ENCODE measurements at regions not wholly inside any gene's neighbourhood (a gene's known extent, or its start where the extent isn't known, plus 50 kb on each side); places are given as distances from the start of the nearest gene placed in this dataset.

- WGBS, 2 donors, result 96 to 97% methylated on average over 1 of the region's 1 CpG
- no peaks in the 10 kb centered on the region for H3K4me1 ChIP-seq (ENCODE audit: control insufficient read depth in 2 of 2, insufficient read depth in 2 of 2, low read length in 1 of 2)
- no peaks in the 10 kb centered on the region for H3K9me3 ChIP-seq (ENCODE audit: control insufficient read depth in 2 of 2, insufficient read depth in 1 of 2, low read depth in 1 of 2, low read length in 1 of 2)
- no peak overlapping the region for H3K4me3 ChIP-seq (ENCODE audit: low read depth in 1 of 2, low read length in 2 of 2)
- no peaks in the 10 kb centered on the region for H3K27me3 ChIP-seq (ENCODE audit: control insufficient read depth in 1 of 2, insufficient read depth in 2 of 2, low read length in 2 of 2)
- no peaks in the 10 kb centered on the region for H3K36me3 ChIP-seq (ENCODE audit: control insufficient read depth in 2 of 2, insufficient read depth in 2 of 2, low read length in 1 of 2)
- H3K27ac ChIP-seq (ENCODE audit: low read depth in 2 of 2, low read length in 1 of 2), result no peak overlapping the region
These were observed 140.2 kb downstream of the MYCN start for GRCh38 chr2:16080516-16080915.

- 57 to 65% methylated on average over 4 of the region's 4 CpGs for WGBS, 2 donors
- no peaks in the 10 kb centered on the region for H3K9me3 ChIP-seq (ENCODE audit: control insufficient read depth in 2 of 2, insufficient read depth in 1 of 2, low read depth in 1 of 2, low read length in 1 of 2)
- H3K36me3 ChIP-seq (ENCODE audit: control insufficient read depth in 2 of 2, insufficient read depth in 2 of 2, low read length in 1 of 2), result no peaks in the 10 kb centered on the region
- no peak overlapping the region for H3K27ac ChIP-seq (ENCODE audit: low read depth in 2 of 2, low read length in 1 of 2)
- H3K27me3 ChIP-seq (ENCODE audit: control insufficient read depth in 1 of 2, insufficient read depth in 2 of 2, low read length in 2 of 2), result no peaks in the 10 kb centered on the region
- H3K4me3 ChIP-seq (ENCODE audit: low read depth in 1 of 2, low read length in 2 of 2), result no peak overlapping the region
- no peaks in the 10 kb centered on the region for H3K4me1 ChIP-seq (ENCODE audit: control insufficient read depth in 2 of 2, insufficient read depth in 2 of 2, low read length in 1 of 2)
These were observed 139.7 kb downstream of the MYCN start for GRCh38 chr2:16080071-16080470.

GRCh38 chr2:16079637-16080036 lies 139.3 kb downstream of the MYCN start:
- 77% methylated on average over 2 of the region's 2 CpGs for WGBS, 2 donors

GRCh38 chr2:16077601-16078000 lies 137.3 kb downstream of the MYCN start:
- no peaks in the 10 kb centered on the region for H3K36me3 ChIP-seq (ENCODE audit: control insufficient read depth in 2 of 2, insufficient read depth in 2 of 2, low read length in 1 of 2)
- no peaks in the 10 kb centered on the region for H3K4me1 ChIP-seq (ENCODE audit: control insufficient read depth in 2 of 2, insufficient read depth in 2 of 2, low read length in 1 of 2)
- WGBS, 2 donors, result 71 to 82% methylated on average over 3 of the region's 3 CpGs
- H3K4me3 ChIP-seq (ENCODE audit: low read depth in 1 of 2, low read length in 2 of 2), result no peak overlapping the region
- H3K9me3 ChIP-seq (ENCODE audit: control insufficient read depth in 2 of 2, insufficient read depth in 1 of 2, low read depth in 1 of 2, low read length in 1 of 2), result no peaks in the 10 kb centered on the region
- no peaks in the 10 kb centered on the region for H3K27me3 ChIP-seq (ENCODE audit: control insufficient read depth in 1 of 2, insufficient read depth in 2 of 2, low read length in 2 of 2)
- H3K27ac ChIP-seq (ENCODE audit: low read depth in 2 of 2, low read length in 1 of 2), result no peak overlapping the region

More at GRCh38 chr2:16079637-16080036, 139.3 kb downstream of the MYCN start:
- Histone ChIP-seq H3K27me3 (ENCODE audit: control insufficient read depth in 1 of 2, insufficient read depth in 2 of 2, low read length in 2 of 2) (no peaks in the 10 kb centered on the region), H3K27ac (ENCODE audit: low read depth in 2 of 2, low read length in 1 of 2) (no peak overlapping the region), H3K9me3 (ENCODE audit: control insufficient read depth in 2 of 2, insufficient read depth in 1 of 2, low read depth in 1 of 2, low read length in 1 of 2) (no peaks in the 10 kb centered on the region), H3K4me3 (ENCODE audit: low read depth in 1 of 2, low read length in 2 of 2) (no peak overlapping the region), H3K36me3 (ENCODE audit: control insufficient read depth in 2 of 2, insufficient read depth in 2 of 2, low read length in 1 of 2) (no peaks in the 10 kb centered on the region), H3K4me1 (ENCODE audit: control insufficient read depth in 2 of 2, insufficient read depth in 2 of 2, low read length in 1 of 2) (no peaks in the 10 kb centered on the region)

GRCh38 chr2:16076911-16077310 lies 136.6 kb downstream of the MYCN start:
- no peaks in the 10 kb centered on the region for H3K4me1 ChIP-seq (ENCODE audit: control insufficient read depth in 2 of 2, insufficient read depth in 2 of 2, low read length in 1 of 2)
- H3K9me3 ChIP-seq (ENCODE audit: control insufficient read depth in 2 of 2, insufficient read depth in 1 of 2, low read depth in 1 of 2, low read length in 1 of 2), result no peaks in the 10 kb centered on the region
- H3K4me3 ChIP-seq (ENCODE audit: low read depth in 1 of 2, low read length in 2 of 2), result no peak overlapping the region
- 85 to 89% methylated on average over 5 of the region's 5 CpGs for WGBS, 2 donors
- no peak overlapping the region for H3K27ac ChIP-seq (ENCODE audit: low read depth in 2 of 2, low read length in 1 of 2)
- no peaks in the 10 kb centered on the region for H3K36me3 ChIP-seq (ENCODE audit: control insufficient read depth in 2 of 2, insufficient read depth in 2 of 2, low read length in 1 of 2)
- H3K27me3 ChIP-seq (ENCODE audit: control insufficient read depth in 1 of 2, insufficient read depth in 2 of 2, low read length in 2 of 2), result no peaks in the 10 kb centered on the region

GRCh38 chr2:16075045-16076012 lies 135.0 kb downstream of the MYCN start:
- Histone ChIP-seq H3K4me3 (ENCODE audit: low read depth in 1 of 2, low read length in 2 of 2) (no peak overlapping the region), H3K36me3 (ENCODE audit: control insufficient read depth in 2 of 2, insufficient read depth in 2 of 2, low read length in 1 of 2) (no peaks in the 10 kb centered on the region), H3K4me1 (ENCODE audit: control insufficient read depth in 2 of 2, insufficient read depth in 2 of 2, low read length in 1 of 2) (no peaks in the 10 kb centered on the region), H3K27ac (ENCODE audit: low read depth in 2 of 2, low read length in 1 of 2) (no peak overlapping the region), H3K27me3 (ENCODE audit: control insufficient read depth in 1 of 2, insufficient read depth in 2 of 2, low read length in 2 of 2) (no peaks in the 10 kb centered on the region), H3K9me3 (ENCODE audit: control insufficient read depth in 2 of 2, insufficient read depth in 1 of 2, low read depth in 1 of 2, low read length in 1 of 2) (no peaks in the 10 kb centered on the region)
- WGBS, 2 donors, result 71 to 82% methylated on average over 9 of the region's 9 CpGs

- no peaks in the 10 kb centered on the region for H3K36me3 ChIP-seq (ENCODE audit: control insufficient read depth in 2 of 2, insufficient read depth in 2 of 2, low read length in 1 of 2)
- no peak overlapping the region for H3K27ac ChIP-seq (ENCODE audit: low read depth in 2 of 2, low read length in 1 of 2)
- H3K4me3 ChIP-seq (ENCODE audit: low read depth in 1 of 2, low read length in 2 of 2), result no peak overlapping the region
- no peaks in the 10 kb centered on the region for H3K27me3 ChIP-seq (ENCODE audit: control insufficient read depth in 1 of 2, insufficient read depth in 2 of 2, low read length in 2 of 2)
- no peaks in the 10 kb centered on the region for H3K4me1 ChIP-seq (ENCODE audit: control insufficient read depth in 2 of 2, insufficient read depth in 2 of 2, low read length in 1 of 2)
- WGBS, 2 donors, result 91 to 93% methylated on average over 9 of the region's 9 CpGs
- H3K9me3 ChIP-seq (ENCODE audit: control insufficient read depth in 2 of 2, insufficient read depth in 1 of 2, low read depth in 1 of 2, low read length in 1 of 2), result no peaks in the 10 kb centered on the region
These were observed 133.6 kb downstream of the MYCN start for GRCh38 chr2:16073921-16074425.

GRCh38 chr2:16073471-16073870 lies 133.1 kb downstream of the MYCN start:
- Histone ChIP-seq H3K4me3 (ENCODE audit: low read depth in 1 of 2, low read length in 2 of 2) (no peak overlapping the region), H3K36me3 (ENCODE audit: control insufficient read depth in 2 of 2, insufficient read depth in 2 of 2, low read length in 1 of 2) (no peaks in the 10 kb centered on the region), H3K27me3 (ENCODE audit: control insufficient read depth in 1 of 2, insufficient read depth in 2 of 2, low read length in 2 of 2) (no peaks in the 10 kb centered on the region), H3K27ac (ENCODE audit: low read depth in 2 of 2, low read length in 1 of 2) (no peak overlapping the region), H3K9me3 (ENCODE audit: control insufficient read depth in 2 of 2, insufficient read depth in 1 of 2, low read depth in 1 of 2, low read length in 1 of 2) (no peaks in the 10 kb centered on the region), H3K4me1 (ENCODE audit: control insufficient read depth in 2 of 2, insufficient read depth in 2 of 2, low read length in 1 of 2) (no peaks in the 10 kb centered on the region)
- 81 to 88% methylated on average over 4 of the region's 4 CpGs for WGBS, 2 donors

- Histone ChIP-seq H3K4me1 (ENCODE audit: control insufficient read depth in 2 of 2, insufficient read depth in 2 of 2, low read length in 1 of 2) (no peaks in the 10 kb centered on the region), H3K27ac (ENCODE audit: low read depth in 2 of 2, low read length in 1 of 2) (no peak overlapping the region), H3K27me3 (ENCODE audit: control insufficient read depth in 1 of 2, insufficient read depth in 2 of 2, low read length in 2 of 2) (no peaks in the 10 kb centered on the region), H3K9me3 (ENCODE audit: control insufficient read depth in 2 of 2, insufficient read depth in 1 of 2, low read depth in 1 of 2, low read length in 1 of 2) (no peaks in the 10 kb centered on the region), H3K4me3 (ENCODE audit: low read depth in 1 of 2, low read length in 2 of 2) (no peak overlapping the region), H3K36me3 (ENCODE audit: control insufficient read depth in 2 of 2, insufficient read depth in 2 of 2, low read length in 1 of 2) (no peaks in the 10 kb centered on the region)
- 83 to 94% methylated on average over 7 of the region's 7 CpGs for WGBS, 2 donors
These were observed 132.4 kb downstream of the MYCN start for GRCh38 chr2:16072638-16073290.

All from esophagus (tissue), 2 donors.